Small intestine (tissue), 7 donors: ENCODE measurements at regions not wholly inside any gene's neighbourhood (a gene's known extent, or its start where the extent isn't known, plus 50 kb on each side); places are given as distances from the start of the nearest gene placed in this dataset.
"Not testable (repeated sequence)": the region's sequence is repeated elsewhere in the genome, so short reads cannot be mapped to it uniquely, and the experiment has no call there.

Source experiments
- DNase-seq, 2 donors: peaks; one replicate each; pipeline versions ENCODE4 v3.0.0 to v3.0.0-alpha.2; 2013
- FAIRE-seq: peaks from 2 replicates; lab custom pipeline; 2012; peaks lifted over from hg19 to GRCh38; lab: Jason Lieb, UNC
- H3K27ac ChIP-seq, 3 donors: one replicate each; pipeline ENCODE4 v1.5.1; 2013; ENCODE audit warnings: low read length in 2 of 3, mild to moderate bottlenecking in 2 of 3, control low read depth in 1 of 3, inconsistent platforms in 1 of 3, low read depth in 1 of 3, moderate library complexity in 1 of 3
- H3K27me3 ChIP-seq, 3 donors: one replicate each; pipeline ENCODE4 v1.6.1; 2013; ENCODE audit warnings: low read length in 3 of 3, inconsistent platforms in 1 of 3; ENCODE audit not compliant: control insufficient read depth in 3 of 3, insufficient read depth in 3 of 3
- H3K36me3 ChIP-seq, 3 donors: one replicate each; pipeline ENCODE4 v1.6.1; 2013; ENCODE audit warnings: low read length in 3 of 3, inconsistent platforms in 1 of 3, low read depth in 1 of 3, mild to moderate bottlenecking in 1 of 3, moderate library complexity in 1 of 3; ENCODE audit not compliant: control insufficient read depth in 3 of 3, insufficient read depth in 2 of 3
- H3K4me1 ChIP-seq, 3 donors: one replicate each; pipeline ENCODE4 v1.6.1; 2013; ENCODE audit warnings: low read length in 2 of 3, inconsistent platforms in 1 of 3, low read depth in 1 of 3, mild to moderate bottlenecking in 1 of 3, moderate library complexity in 1 of 3; ENCODE audit not compliant: control insufficient read depth in 3 of 3, insufficient read depth in 2 of 3
- H3K4me3 ChIP-seq, 3 donors: one replicate each; pipeline ENCODE4 v1.5.1; 2013; ENCODE audit warnings: low read length in 3 of 3, control low read depth in 1 of 3, inconsistent platforms in 1 of 3, low read depth in 1 of 3, mild to moderate bottlenecking in 1 of 3, moderate library complexity in 1 of 3
- H3K9me3 ChIP-seq, 2 donors: one replicate each; pipeline ENCODE4 v1.6.1; 2013; ENCODE audit warnings: low read depth in 1 of 2, low read length in 1 of 2; ENCODE audit not compliant: control insufficient read depth in 2 of 2, insufficient read depth in 1 of 2
- WGBS, 3 donors: extraction: QIAGEN DNeasy Blood & Tissue Kit; methylation state at CpG; one replicate each; pipeline ENCODE4 v1.1.7; 2013; 5-methylcytosine and 5-hydroxymethylcytosine counted together
- donor health status: healthy with polysubstance abuse.
- donor health status: control.
- donor health status: control.
- donor health status: Bipolar disorder and iron deficiency.
- donor health status: healthy.

GRCh38 chr22:22166941-22167713 is 77.5 kb upstream of the VPREB1 start:
- Histone ChIP-seq H3K9me3 (no peaks in the 10 kb centered on the region), H3K4me3 (no peak overlapping the region), H3K36me3 (no peaks in the 10 kb centered on the region), H3K4me1 (no peaks in the 10 kb centered on the region), H3K27ac (no peak overlapping the region), H3K27me3 (peaks cover 0 to 8% (median 7%) of the 10 kb centered on the region in 3 donors)
- FAIRE-seq (no peak), DNase-seq (no peak)
- WGBS, 3 donors: 45 to 57% (median 54%) methylated on average over 5 of the region's 5 CpGs

DNA sequence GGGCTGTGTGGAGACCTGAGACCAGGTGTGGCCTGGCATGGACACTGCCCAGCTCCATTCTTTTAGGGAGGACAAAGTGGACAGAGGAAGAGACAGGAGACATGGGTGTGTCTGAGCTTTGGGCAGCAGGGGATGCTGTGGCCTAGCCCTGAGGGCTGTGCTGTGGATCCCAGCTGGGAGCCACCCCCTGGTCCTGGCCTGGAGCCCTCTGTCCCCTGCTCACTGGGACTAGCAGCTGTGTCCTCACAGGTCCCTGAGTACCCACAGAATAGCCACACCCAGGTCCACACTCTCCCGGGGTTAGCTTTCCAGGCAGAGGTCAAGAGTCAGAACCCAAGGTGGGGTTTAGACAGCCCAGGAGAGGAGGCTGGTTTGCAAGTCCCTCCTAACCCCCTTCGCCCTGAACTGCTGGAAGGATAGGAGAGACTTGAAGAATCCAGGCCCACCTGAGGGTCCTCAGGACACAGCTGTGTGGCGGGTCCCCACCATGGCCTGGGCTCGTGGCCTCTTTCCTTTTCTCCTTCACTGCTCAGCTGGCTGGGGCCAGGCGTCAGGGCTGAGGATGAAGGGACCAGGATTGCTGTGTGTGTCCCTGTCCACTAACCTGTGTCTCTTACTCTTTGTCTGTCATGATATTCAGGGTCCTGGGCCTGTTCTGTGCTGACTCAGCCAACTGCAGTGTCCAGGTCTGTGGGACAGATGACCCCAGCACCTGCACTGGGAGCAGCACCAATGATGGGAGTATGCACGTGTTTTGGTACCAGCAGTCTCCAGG is 78.5 kb upstream of the VPREB1 start:
- H3K27ac ChIP-seq: no peak overlapping the region
- DNase-seq (no peak), FAIRE-seq (no peak)
- no peaks in the 10 kb centered on the region for H3K36me3 ChIP-seq
- no peak overlapping the region for H3K4me3 ChIP-seq
- 61 to 69% (median 66%) methylated on average over 6 of the region's 6 CpGs for WGBS, 3 donors
- no peaks in the 10 kb centered on the region for H3K9me3 ChIP-seq
- peaks cover 0 to 9% (median 8%) of the 10 kb centered on the region in 3 donors for H3K27me3 ChIP-seq
- H3K4me1 ChIP-seq: no peaks in the 10 kb centered on the region

- no peaks in the 10 kb centered on the region for H3K9me3 ChIP-seq
- no peak overlapping the region for H3K4me3 ChIP-seq
- no peaks in the 10 kb centered on the region for H3K36me3 ChIP-seq
- H3K27me3 ChIP-seq: peaks cover 0 to 9% (median 8%) of the 10 kb centered on the region in 3 donors
- 38 to 46% (median 38%) methylated on average over 3 of the region's 3 CpGs for WGBS, 3 donors
- no peaks in the 10 kb centered on the region for H3K4me1 ChIP-seq
- H3K27ac ChIP-seq: no peak overlapping the region
- DNase-seq (no peak), FAIRE-seq (no peak)
Observed at GRCh38 chr22:22164541-22165272, 79.9 kb upstream of the VPREB1 start.

- Histone ChIP-seq H3K36me3 (no peaks in the 10 kb centered on the region), H3K4me1 (no peaks in the 10 kb centered on the region), H3K9me3 (no peaks in the 10 kb centered on the region), H3K27ac (peak overlapping the region in 1 of 3 donors; percentile 48), H3K27me3 (peaks cover 0 to 9% (median 8%) of the 10 kb centered on the region in 3 donors), H3K4me3 (no peak overlapping the region)
- FAIRE-seq (no peak), DNase-seq (no peak)
- 63 to 68% (median 65%) methylated on average over 8 to 9 of the region's 9 CpGs for WGBS, 3 donors
Observed at GRCh38 chr22:22161924-22162851, 82.4 kb upstream of the VPREB1 start.

- H3K36me3 ChIP-seq, DNase-seq, H3K27me3 ChIP-seq, H3K4me3 ChIP-seq, H3K9me3 ChIP-seq, H3K27ac ChIP-seq, H3K4me1 ChIP-seq, FAIRE-seq: not testable (repeated sequence)
- 65 to 87% (median 77%) methylated on average over 2 of the region's 2 CpGs for WGBS, 3 donors
Observed at GRCh38 chr22:22160768-22161167, 83.8 kb upstream of the VPREB1 start.

- WGBS, 3 donors: 45 to 61% (median 58%) methylated on average over 1 of the region's 1 CpG
- FAIRE-seq (no peak), DNase-seq (no peak)
- Histone ChIP-seq H3K27me3 (peaks cover 0 to 5% (median 2%) of the 10 kb centered on the region in 3 donors), H3K36me3 (no peaks in the 10 kb centered on the region), H3K9me3 (no peaks in the 10 kb centered on the region), H3K27ac (no peak overlapping the region), H3K4me1 (peaks cover 0 to 3% (median 0%) of the 10 kb centered on the region in 3 donors), H3K4me3 (no peak overlapping the region)
Observed at GRCh38 chr22:22159384-22159783, 85.2 kb upstream of the VPREB1 start.

DNA sequence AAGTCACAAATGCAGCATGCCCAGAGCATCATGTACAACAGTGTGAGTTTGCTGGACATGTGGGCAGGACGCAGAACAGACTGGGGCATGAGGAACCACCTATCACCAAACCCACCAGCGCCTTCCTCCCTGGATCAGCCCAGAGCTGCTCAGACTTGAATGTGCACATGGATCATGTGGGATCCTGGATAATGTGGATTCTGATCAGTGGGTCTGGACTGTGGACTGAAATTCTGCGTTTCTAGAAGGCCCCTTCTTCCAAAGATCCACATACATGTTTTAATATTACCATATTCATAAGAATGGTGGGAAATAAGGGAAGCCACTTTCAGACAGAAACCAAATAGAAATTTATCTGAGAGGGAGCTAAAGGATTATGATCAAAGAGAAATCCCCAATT is 85.6 kb upstream of the VPREB1 start:
- Histone ChIP-seq H3K27ac (no peak overlapping the region), H3K27me3 (peaks cover 0 to 5% (median 0%) of the 10 kb centered on the region in 3 donors), H3K36me3 (no peaks in the 10 kb centered on the region), H3K9me3 (no peaks in the 10 kb centered on the region), H3K4me3 (no peak overlapping the region), H3K4me1 (peaks cover 0 to 3% (median 0%) of the 10 kb centered on the region in 3 donors)
- FAIRE-seq (no peak), DNase-seq (no peak)
- 41 to 45% (median 43%) methylated on average over 3 of the region's 3 CpGs for WGBS, 3 donors
